NCI-H345 treated with DMSO at 0.1 percent for 48 hours (cell line): ENCODE measurements at regions not wholly inside any gene's neighbourhood (a gene's known extent, or its start where the extent isn't known, plus 50 kb on each side); places are given as distances from the start of the nearest gene placed in this dataset.

ENCODE experiments used
- DNase-seq: peaks from one replicate; lab custom pipeline; 2025; ENCODE audit not compliant: unreplicated experiment; lab: John Stamatoyannopoulos, UW

- no peak for DNase-seq
These were observed 341.5 kb downstream of the SHANK2 start for GRCh38 chr11:70910835-70911234.

- DNase-seq, result no peak
These were observed 340.0 kb downstream of the SHANK2 start for GRCh38 chr11:70912226-70912840.

GRCh38 chr11:70913715-70914231, 338.6 kb downstream of the SHANK2 start:
- peak; percentile 99 for DNase-seq

GRCh38 chr11:70914496-70914895, 337.9 kb downstream of the SHANK2 start:
- no peak for DNase-seq

- DNase-seq, result no peak
These were observed 337.0 kb downstream of the SHANK2 start for GRCh38 chr11:70915158-70915985.

GRCh38 chr11:70916351-70916750, 336.0 kb downstream of the SHANK2 start:
- DNase-seq, result no peak

GRCh38 chr11:70918242-70918641, 334.1 kb downstream of the SHANK2 start:
- no peak for DNase-seq

- DNase-seq, result no peak
These were observed 330.6 kb downstream of the SHANK2 start for GRCh38 chr11:70921804-70922203.

- DNase-seq, result no peak
These were observed 328.3 kb downstream of the SHANK2 start for GRCh38 chr11:70924108-70924507.

- DNase-seq, result no peak
These were observed 327.1 kb downstream of the SHANK2 start for GRCh38 chr11:70925238-70925637.

- no peak for DNase-seq
These were observed 325.7 kb downstream of the SHANK2 start for GRCh38 chr11:70926543-70927201.

GRCh38 chr11:70928854-70929598, 323.4 kb downstream of the SHANK2 start:
- no peak for DNase-seq

GRCh38 chr11:70930215-70930614, 322.2 kb downstream of the SHANK2 start:
- no peak for DNase-seq

- no peak for DNase-seq
These were observed 320.9 kb downstream of the SHANK2 start for GRCh38 chr11:70931430-70931829.

- DNase-seq, result no peak
These were observed 318.3 kb downstream of the SHANK2 start for GRCh38 chr11:70933981-70934583.

GRCh38 chr11:70935006-70935768, 317.2 kb downstream of the SHANK2 start:
- no peak for DNase-seq

GRCh38 chr11:70942593-70942992, 309.8 kb downstream of the SHANK2 start:
- no peak for DNase-seq

GRCh38 chr11:70944141-70944540, 308.2 kb downstream of the SHANK2 start:
- DNase-seq, result no peak

GRCh38 chr11:70944636-70945035, 307.7 kb downstream of the SHANK2 start:
- DNase-seq, result no peak

- DNase-seq, result no peak
These were observed 304.0 kb downstream of the SHANK2 start for GRCh38 chr11:70948398-70948797.
